Activated T-cell treated with anti-CD3 and anti-CD28 coated beads, Interleukin-2, amount 50 U/mL, for 48 hours (primary cell): ENCODE measurements at regions not wholly inside any gene's neighbourhood (a gene's known extent, or its start where the extent isn't known, plus 50 kb on each side); places are given as distances from the start of the nearest gene placed in this dataset.

Source experiments
- DNase-seq, 2 experiments: peaks; one replicate each; pipeline ENCODE4 v3.0.0-alpha.2; 2020

DNA sequence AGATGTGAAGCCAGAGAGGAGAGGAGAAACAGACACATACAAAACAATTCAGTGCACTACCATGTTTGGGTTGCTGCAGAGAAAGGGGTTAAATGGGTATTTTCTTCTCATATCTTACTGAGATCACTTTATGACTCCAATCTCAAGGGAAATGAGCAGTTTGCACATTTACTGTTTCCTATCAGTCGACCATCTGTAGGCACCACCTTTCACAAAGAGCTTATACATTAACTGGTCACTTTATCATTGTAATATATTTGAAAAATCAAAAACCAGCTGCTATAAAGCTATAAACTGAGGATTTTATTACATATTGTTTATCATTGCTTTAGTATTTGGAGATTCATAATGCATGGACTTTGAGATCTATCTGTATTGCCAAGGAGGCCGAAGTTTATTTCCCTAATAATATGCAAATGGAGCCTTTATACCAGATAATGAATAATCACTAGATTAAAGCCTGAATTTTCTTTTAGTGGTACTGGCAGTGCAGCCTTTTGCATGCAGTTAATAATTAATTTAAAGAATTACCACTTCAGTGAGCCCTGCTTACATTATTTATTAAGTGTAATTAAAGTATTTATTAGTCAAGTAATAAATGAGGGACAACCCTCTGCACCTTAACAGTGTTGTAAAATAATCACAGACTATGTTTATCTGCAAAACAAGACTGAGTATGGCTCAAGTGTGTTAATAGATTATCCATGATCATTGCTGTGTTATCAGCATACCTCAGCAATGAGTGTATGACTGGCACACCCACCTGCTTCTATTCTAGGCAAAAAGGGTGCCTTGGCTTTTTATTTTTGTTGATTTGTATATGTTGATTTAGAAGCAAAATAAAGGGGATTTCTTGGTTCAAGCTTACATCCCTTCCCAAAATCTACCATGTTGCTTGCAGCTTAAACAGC lies 167.7 kb upstream of the SLC14A2 start:
- no peak for DNase-seq

DNA sequence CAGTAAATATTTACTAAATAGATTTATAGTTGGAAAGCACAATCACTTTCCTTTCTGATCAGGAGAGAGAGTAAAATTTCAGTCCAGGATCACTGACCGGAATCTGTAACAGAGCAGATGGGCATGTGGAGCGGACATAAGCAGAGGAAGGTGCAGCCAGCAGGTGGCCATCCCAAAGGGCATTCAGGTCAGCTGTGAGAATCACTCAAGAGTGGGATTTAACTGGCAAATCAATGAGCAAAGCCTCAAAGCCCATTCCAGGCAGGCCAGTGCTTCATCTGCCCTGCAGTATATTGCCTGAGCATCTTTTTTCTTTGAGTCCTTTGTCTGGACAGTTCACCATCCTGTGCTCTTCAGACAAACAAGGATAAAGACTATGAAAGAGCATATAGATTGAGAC lies 166.4 kb upstream of the SLC14A2 start:
- DNase-seq = no peak

DNA sequence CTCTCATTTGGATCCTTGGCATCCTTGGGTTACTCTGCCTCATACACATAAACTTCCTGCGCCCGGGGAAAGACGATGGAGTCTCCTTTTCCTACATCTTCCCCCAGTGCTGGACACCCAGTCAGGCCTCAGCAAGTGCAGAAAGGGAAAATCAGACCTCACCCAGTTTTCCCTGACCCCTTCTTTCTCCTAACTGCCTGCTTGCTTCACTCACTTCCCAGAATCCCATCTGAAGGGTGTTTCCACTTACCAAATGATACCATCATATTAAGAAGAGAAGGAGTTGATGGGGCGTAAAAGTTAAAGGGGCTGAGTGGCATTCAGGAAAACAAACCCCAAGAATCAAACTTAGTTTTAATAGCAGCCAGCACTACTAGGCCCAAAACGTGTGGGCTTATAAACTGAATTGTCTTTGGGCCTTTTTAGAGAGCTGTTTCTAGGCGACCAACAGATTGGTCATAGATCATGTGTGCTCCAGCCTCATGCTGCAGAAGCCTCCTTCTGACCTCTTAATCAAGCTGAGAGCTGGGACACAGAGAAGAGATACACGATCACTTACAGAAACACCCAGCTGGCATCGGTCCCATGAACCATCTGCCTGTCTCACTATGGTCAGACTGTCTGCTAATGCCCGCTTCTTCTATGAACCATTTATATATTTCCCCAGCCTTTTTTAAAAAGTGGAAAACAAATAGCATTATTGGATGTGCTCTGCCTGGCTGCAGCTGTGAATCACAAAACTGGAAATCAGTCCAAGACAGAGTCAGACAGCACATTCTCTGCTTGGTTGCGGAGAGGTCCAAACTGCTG lies 165.7 kb upstream of the SLC14A2 start:
- DNase-seq = no peak

DNA sequence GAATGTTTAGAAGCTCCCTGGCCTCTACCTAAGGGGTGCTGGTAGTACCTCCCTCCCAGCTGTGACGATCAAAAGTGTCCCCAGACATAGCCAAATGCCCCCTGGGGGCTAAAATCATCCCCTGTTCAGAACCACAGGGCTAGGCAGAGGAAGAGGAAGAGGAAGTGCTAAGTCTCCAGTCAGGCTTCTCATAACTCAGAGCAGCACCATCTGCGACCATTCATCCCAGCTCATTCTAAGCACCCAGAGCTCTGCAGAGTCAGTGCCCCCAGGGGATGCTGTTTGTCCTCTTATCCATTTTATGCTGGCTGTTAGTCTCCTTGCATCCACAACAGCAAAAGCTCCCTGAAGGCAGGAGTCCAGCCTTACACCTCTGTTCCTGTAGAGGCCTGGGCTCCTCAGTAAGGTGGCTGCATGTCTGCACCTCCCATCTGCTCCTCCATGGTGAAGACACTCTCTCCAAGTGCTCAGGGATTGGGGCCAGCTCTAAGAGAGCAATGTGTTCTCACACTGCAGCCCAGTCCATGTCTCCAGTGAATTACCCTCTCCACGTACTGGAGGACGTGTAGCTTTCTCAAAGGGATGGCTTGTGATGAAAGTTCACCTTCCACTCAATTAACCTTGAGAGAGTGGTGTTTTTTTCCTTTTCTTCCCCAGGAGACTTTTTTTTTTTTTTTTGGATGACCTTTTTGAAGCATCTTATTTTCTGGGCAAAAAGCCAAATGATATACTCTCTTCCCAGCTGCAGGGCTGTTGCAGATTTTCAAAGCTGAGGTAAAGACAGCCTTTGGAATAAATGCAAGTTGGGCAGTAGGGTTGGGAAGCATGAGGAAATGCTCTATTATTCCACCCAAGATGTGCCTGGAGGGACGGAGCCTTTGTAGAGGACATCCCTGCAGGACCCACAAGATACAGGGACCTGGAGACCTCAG lies 158.9 kb upstream of the SLC14A2 start:
- DNase-seq = no peak

DNA sequence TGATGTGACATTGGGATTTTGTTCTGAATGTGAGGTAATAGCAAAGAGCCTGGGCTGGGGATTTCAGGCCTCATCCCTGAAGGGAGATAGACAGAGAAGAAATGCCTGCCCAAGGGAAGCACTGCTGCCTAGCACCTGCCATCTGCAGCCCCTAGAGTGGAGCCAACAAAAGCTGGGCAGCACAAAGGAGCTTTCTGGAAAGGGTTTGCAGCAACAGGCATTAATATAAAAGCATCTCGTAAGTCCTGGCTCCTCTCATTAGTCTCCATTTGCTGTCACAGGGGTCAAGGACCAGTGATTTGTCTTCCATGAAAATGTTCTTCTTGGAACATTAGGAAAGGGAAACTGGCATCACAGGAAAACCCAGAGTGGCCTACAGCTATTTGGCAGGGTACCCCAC lies 157.2 kb upstream of the SLC14A2 start:
- no peak for DNase-seq

DNA sequence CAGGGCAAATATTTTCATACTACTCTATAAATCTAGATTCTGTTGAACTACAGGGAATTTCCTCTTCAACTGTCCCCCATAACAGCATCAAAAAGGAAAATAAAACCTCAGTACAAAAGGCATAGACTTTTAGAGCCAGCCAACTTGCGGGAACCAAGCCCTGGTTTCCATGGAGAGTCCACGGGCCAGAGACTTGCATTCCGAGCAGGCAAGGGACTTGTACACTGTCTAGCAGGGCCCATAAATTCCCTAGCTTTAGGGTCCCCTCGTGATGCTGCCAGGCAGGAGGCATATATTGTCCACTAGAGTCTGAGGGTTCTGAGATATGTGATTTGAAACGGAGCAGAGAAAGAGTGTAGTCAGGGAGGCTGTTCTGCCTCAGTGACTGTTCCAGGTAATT lies 153.1 kb upstream of the SLC14A2 start:
- no peak for DNase-seq

DNA sequence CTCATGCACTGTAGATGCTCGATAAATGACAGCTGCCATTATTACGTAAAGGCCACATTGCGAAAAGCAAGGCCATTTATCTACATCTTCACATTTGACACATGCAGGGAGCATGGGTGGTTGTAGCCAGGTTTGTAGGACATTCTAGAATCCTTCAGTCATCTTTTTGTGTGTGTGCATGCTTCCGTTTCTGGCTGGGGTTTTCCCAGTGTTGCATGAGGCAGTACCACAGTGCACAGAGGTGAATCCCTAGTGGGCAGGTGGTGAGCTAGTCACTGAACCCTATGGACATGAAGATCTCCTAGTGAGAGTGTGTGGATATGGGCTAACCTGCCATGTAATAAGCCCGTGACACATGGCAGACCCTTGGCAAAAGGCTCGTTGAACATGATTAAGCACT lies 151.8 kb upstream of the SLC14A2 start:
- no peak for DNase-seq

DNA sequence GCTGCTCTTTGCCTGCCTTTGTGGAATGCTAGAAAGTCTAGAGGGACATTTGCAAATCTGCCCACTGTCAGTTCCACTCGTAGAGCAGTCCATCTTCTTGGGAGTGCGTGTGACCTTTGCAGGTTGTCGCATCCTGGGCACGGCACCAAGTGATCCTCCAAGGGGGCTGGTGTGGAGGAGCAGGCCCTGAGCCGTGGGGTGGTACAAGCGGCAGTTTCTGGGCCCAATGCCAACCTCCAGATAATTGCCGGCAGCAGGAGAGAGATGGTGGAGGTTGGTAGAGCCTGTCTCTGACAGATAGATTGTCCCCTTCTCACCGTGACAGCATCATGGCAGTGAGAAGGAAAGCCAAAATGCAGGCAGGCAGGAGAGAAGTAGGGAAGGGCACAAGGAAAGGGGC lies 150.7 kb upstream of the SLC14A2 start:
- DNase-seq = no peak

DNA sequence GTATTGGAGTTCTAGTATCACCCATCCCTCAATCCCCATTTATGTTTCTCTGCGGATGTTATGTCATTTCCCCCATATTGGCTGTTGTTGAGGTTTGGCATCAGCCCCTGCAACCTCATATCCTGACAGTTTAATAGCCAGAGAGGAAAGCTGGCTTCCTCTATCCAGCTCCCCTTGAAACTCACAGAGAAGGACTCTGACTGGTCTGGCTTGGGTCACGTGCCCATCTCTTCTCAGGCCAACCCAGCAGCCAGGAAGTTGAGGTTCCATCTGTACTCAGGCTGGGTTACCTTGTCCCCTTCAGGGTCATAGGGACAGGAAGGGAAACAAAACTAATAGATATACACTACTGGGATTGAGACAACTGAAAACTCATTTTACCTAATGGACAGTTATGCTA lies 148.0 kb upstream of the SLC14A2 start:
- DNase-seq = no peak

DNA sequence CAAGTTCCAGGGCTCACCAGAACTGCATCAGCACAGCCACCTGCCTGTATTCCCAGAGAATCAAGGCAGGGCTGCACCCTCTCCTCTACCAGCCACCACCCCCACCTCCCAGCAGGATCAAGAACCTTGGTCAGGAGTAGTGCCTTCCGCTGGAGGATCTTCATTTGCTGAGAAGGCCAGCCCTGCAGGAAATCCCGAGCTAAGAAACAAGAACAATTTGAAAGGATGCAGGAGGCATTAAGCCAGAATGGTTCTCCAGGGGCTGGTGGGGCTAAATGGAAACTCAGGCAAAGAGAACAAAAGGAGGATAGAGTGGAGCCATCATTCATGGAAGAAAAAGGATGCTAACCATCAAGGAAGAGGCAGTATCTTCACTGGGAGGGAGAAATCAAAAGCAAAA lies 147.3 kb upstream of the SLC14A2 start:
- no peak for DNase-seq

DNA sequence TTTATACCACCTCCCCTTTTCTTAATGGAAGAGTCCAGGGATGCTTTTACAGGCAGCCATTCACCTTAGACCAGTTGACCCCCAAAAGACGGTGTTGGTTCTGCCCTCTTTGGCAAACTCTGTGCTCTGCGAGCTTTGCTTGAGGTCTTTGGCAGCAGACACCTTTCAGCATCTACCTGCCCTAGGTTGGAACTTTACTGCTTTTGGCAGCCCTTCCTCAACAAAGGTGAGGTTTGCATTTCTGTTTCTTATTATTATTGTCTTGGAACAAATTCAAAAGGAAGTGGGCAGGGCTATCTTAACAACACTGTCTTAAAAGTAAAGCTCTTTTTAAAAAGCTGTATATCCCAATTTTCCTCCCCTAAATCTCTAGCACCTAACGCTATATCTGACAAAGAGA lies 136.4 kb upstream of the SLC14A2 start:
- DNase-seq = no peak

DNA sequence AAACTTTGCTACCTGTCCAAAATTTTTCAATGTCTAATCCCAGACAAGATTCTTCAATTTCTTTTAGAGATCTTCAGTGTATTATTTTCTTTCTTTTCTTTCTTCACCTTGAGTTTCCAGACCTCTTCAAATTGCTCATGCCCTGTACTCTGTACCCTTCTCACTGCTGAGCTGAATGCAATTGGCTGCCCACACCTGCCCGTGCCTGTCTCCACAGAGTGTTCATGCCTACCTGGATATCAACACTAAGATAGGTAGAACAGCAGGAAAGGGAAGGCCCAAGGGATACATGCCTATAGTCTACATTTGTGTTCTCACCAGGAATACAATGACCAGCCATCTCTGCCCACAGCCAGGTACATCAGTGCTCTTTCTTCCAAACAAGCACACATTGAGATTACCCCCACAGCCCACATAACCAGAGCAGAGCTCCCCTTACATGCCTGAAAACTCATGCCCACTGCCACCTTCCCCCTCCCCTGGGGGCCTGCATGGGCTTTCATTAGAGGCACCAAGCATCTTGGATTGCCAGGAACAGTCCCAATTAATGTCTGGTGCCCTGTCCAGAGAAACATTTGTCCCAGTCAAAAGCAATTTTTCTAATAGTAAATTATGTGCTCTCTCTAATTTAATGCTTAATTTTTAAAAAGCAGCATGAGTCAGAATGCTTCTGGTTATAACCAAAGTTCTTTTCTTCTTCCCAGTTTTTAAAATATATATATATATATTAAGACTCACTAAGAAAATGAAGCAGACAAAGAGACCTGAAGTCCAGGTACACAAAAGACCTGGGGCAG lies 134.9 kb upstream of the SLC14A2 start:
- no peak for DNase-seq

DNA sequence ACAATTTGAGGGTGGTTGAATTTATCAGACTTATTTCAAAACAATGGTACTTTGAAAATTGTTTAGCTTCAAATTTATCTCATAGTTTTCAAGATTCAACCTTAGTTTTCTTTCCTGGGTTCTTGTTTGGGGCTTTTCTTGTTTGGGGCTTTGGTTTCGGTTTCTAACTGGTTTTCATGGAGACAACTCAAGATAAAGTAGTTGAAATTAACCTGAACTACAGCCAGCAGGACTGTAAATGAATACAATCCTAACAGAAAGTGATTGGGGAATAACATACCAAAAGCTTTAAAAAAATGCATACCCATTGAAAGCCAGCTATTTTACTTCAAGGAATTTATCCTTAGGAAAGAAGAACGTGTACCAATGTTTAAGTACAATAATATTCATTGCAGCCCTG lies 133.5 kb upstream of the SLC14A2 start:
- DNase-seq = no peak

DNA sequence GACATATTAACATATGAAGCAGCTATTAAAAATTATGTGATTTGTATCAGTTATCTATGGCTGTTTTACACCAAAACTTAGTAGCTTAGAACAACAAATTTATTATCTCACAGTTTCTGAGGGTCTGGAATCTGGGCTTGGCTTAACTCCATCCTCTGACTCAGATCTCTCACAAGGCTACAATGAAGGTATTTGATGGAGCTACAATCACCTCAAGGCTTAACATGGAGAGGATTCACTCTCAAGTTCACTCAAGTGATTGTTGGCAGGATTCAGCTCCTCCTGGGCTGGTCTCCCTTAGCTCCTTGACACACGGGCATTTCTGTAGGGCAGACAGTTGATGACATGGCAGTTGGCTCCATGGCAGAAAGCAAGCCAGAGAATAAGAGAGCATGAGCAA lies 133.0 kb upstream of the SLC14A2 start:
- DNase-seq = no peak

DNA sequence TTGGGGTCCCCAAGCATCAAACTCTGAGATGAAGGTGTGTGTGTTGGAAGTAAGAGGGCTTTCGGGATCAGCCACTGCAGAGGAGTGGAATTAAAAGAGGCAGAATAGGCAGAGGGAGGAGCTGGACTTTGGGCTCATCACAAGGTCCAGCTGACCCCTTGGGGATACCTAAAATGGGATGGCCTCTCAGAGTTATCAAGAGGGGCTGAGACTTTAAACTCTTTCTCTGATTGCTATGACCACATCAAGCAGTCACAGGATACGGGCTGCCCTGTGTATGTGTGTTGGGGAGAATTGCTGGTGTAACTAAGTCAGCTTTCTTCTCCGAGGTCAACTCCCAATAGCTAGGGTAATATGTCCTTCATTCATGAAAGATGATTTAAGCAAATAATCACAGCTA lies 127.7 kb upstream of the SLC14A2 start:
- DNase-seq = no peak

DNA sequence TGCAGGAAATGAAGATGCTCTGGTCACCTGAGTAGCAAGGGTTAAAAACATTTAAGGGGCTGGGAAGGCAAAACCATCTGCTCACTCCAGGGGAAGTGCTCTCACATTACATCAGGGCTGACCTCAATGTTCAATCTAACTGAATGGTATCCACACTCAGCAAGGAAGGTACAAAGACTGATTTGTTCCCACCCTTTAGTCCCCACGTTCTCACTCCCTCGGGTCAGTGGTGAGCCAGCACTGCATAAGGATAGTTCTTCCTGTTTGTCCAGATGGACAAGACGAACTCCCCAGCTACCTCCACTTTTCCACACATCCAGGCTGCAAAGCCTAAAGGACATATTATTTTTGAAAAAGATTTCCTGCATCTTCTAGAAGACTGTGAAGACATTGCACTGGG lies 126.6 kb upstream of the SLC14A2 start:
- no peak for DNase-seq

DNA sequence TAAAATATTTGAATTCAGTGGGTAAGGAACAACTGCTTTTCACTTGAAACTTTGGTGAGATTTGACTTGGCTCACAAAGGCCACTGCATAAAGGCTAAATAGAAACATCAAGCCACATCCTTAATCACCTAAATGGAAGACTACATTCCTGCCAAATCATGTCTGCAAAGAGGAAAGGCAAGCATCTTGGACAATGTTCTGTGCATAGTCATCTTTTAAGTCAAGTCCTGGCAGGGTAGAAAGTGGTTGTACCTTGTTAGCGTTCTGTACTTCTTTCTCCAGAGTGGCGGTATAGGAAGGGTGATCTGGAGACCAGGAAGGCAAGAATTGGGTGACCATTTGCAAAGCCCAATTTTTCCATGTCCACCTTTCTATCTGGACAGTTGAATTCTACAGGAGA lies 121.4 kb upstream of the SLC14A2 start:
- DNase-seq = no peak

DNA sequence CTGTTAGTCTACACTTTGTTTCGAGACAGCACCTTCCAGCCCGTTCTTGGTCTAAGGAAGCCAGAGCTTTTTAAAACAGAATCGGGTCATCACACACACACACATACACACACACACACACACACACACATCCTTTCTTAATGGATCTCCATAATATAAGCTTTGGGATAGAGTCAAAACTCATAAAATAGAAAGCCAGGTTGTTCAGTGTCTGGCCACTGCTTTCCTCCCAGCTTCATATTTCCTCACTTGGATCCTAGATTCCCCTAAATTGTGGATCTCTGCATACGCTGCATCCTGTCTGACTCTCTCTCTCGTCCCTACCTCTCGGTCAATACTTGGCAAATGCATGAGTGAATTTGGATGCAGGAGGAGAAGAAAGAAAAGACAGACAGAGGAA lies 120.5 kb upstream of the SLC14A2 start:
- no peak for DNase-seq

DNA sequence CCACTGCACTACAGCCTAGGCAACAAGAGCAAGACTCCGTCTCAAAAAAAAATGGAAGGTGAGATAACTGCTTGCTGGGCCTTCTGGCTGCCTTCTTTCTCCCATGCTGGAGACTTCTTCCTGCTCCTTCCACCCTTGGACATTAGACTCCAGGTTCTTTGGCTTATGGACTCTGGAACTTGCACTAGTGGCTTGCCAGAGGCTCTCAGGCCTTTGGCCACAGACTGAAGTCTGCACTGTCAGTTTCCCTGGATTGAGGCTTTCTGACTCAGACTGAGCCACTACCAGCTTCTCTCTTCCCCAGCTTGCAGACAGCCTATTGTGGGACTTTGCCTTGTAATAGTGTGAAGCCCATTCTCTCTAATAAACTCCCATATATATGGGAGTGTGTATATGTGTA lies 118.5 kb upstream of the SLC14A2 start:
- no peak for DNase-seq

DNA sequence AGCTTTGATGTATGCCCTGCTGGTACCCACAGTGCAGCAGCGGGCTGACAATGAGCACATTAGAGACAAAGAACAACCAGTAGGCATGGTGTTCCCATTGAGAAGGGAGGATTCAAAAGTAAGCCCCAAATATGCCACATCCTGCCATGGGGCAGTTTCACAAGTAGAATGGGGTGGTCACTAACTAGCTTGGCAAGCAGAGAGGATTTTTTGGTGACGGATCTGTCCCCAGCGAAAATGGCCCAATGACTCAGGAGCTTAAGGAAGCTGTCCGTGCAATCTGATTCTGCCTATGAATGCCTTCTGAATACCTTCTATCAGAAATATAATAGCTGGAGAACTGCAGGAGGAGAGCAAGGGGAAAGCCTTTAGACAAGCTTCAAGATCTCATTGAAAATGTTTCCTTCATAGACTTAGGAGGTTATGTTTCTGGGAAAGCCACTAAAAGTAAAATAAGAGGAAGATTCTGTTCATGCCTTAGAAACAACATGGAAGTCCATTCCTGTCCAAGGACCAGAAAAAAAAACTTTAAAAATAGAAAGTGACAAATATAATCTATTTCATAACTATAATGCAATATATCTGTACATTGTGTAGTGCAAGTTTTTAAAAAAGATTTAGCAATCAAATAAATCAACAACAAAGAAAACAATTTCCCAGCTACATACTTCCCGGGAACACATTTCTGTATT lies 117.5 kb upstream of the SLC14A2 start:
- DNase-seq = no peak

DNA sequence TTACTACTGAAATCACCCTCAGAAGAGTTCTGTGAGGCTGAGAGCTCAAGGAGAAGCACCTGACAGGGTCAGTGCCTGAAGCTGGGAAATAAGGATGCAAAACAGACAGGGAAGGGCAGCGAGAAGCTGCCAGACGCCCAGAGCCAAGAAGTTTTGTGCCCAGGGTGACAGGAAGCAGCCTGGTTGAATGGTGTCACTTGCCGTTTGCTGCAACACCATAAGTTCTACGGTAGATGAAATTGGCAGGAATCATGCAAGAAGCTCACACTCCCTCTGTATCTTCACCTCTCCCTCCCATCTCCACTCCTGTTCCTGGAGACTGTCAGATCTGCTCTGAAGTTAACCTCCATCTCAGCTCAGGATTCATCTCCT lies 117.0 kb upstream of the SLC14A2 start:
- DNase-seq = no peak

DNA sequence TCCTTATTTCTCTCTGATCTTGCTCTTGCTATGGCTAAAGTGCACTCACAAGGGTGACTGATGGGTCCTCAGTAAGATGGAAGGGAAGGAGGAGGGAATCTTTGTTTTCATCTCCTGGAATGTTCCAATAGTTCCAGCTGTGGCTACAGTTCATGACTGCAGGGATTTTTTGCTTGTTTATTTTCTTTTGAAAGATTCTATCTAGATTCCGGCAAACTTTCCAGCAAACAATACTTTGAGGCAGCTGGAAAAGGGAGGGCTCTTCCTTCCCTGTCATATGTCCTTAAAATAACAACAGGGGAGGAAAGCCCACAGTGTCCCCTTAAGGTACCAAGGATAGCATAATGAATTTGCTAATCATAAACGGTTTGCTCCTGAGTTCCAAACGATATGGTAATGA lies 111.3 kb upstream of the SLC14A2 start:
- no peak for DNase-seq
